K562 (cell line): ENCODE measurements at regions not wholly inside any gene's neighbourhood (a gene's known extent, or its start where the extent isn't known, plus 50 kb on each side); places are given as distances from the start of the nearest gene placed in this dataset.

Experiments
- ATAC-seq: fragments of 200-7000 bp; cut with Tn5 transposase; 3 replicates; pipeline ENCODE4 v1.9.1; 2020; ENCODE audit warnings: moderate library complexity
- BruUV-seq: library from RNA; stranded (reverse); fragments of 400-500 nt; replicated peaks from 2 replicates; lab custom pipeline; 2021; lab: Mats Ljungman, UMichigan
- CTCF ChIA-PET: fragments of 300-600 bp; formaldehyde crosslinking; extraction: SDS; loops from one replicate; lab custom pipeline; 2021; ENCODE audit warnings: low intra/inter-chr PET ratio; lab: Yijun Ruan, JAX
- POLR2A ChIA-PET: fragments of 300-600, 350-650 bp; sonication (Branson Sonifier 250); formaldehyde crosslinking; extraction: SDS; loops from one replicate; lab custom pipeline; 2021; ENCODE audit warnings: antibody characterized with exemption, inconsistent platforms; lab: Yijun Ruan, JAX
- DNase-seq, 4 experiments: peaks; one replicate each; pipeline versions ENCODE4 v3.0.0 to v3.0.0-alpha.2; 2011 to 2018; ENCODE audit warnings: low spot score in 3 of 4, mixed read lengths in 3 of 4; ENCODE audit errors: extremely low read depth in 1 of 4
- FAIRE-seq: peaks from 2 replicates; lab custom pipeline; 2011; peaks lifted over from hg19 to GRCh38; lab: Jason Lieb, UNC
- H2AFZ ChIP-seq: 2 replicates; pipeline ENCODE4 v1.6.0; 2011; ENCODE audit warnings: low read depth, low read length, control low read depth, inconsistent platforms
- H3K27ac ChIP-seq: fragments of 200-600 bp; 3 replicates; pipeline ENCODE4 v1.8.0; 2011; ENCODE audit warnings: low read depth, mild to moderate bottlenecking, control low read depth, inconsistent platforms, low read length, moderate library complexity, mixed read lengths; ENCODE audit errors: extremely low read depth
- H3K27me3 ChIP-seq, 2 experiments: fragments of 300-600 bp in 1 of 2; 2 replicates in 1 of 2; 3 replicates in 1 of 2; pipeline versions ENCODE4 v1.6.0 to v1.8.0; 2011; ENCODE audit warnings: inconsistent platforms in 2 of 2, low read length in 2 of 2, mild to moderate bottlenecking in 1 of 2, mixed read lengths in 1 of 2, moderate library complexity in 1 of 2; ENCODE audit not compliant: control insufficient read depth in 2 of 2, insufficient read depth in 2 of 2
- H3K36me3 ChIP-seq: fragments of 300-600 bp; 3 replicates; pipeline ENCODE4 v1.8.0; 2011; ENCODE audit warnings: mild to moderate bottlenecking, low read length, inconsistent platforms; ENCODE audit not compliant: control insufficient read depth, insufficient read depth
- H3K4me1 ChIP-seq, 2 experiments: fragments of 200-600 bp in 1 of 2; replicated peaks in 1 of 2; 2 replicates in 1 of 2; 3 replicates in 1 of 2; pipeline versions ENCODE4 v1.5.1 to v1.8.0; 2011; ENCODE audit warnings: inconsistent platforms in 2 of 2, low read length in 2 of 2, mild to moderate bottlenecking in 1 of 2, mixed read lengths in 1 of 2, moderate library complexity in 1 of 2; ENCODE audit not compliant: control insufficient read depth in 2 of 2, insufficient read depth in 2 of 2
- H3K4me2 ChIP-seq: 2 replicates; pipeline ENCODE4 v1.6.1; 2011; ENCODE audit warnings: low read length, control low read depth, inconsistent platforms, mixed read lengths; ENCODE audit not compliant: insufficient read depth
- H3K4me3 ChIP-seq: fragments of 200-600 bp; sonication (generic), shearing (Covaris generic); 2 replicates; pipeline ENCODE4 v1.5.1; 2016; ENCODE audit warnings: control low read depth, inconsistent platforms
- H3K79me2 ChIP-seq: fragments of 200-600 bp; 3 replicates; pipeline ENCODE4 v1.8.0; 2011; ENCODE audit warnings: low read length, inconsistent platforms; ENCODE audit not compliant: control insufficient read depth, insufficient read depth
- H3K9ac ChIP-seq, 2 experiments: 2 replicates each; pipeline versions ENCODE4 v1.6.0 to v1.6.1; 2011; ENCODE audit warnings: low read depth in 2 of 2, low read length in 2 of 2, control low read depth in 1 of 2, inconsistent platforms in 1 of 2, mild to moderate bottlenecking in 1 of 2, mixed read lengths in 1 of 2; ENCODE audit not compliant: insufficient read depth in 1 of 2
- H3K9me1 ChIP-seq: one replicate; pipeline ENCODE4 v1.6.0; 2011; ENCODE audit warnings: inconsistent platforms, mild to moderate bottlenecking, low read length, moderate library complexity; ENCODE audit not compliant: control insufficient read depth, insufficient read depth
- H3K9me3 ChIP-seq: replicated peaks from 2 replicates; pipeline ENCODE4 v1.5.1; 2011; ENCODE audit warnings: low read depth, low read length, inconsistent platforms; ENCODE audit not compliant: control insufficient read depth, insufficient read depth
- H4K20me1 ChIP-seq: replicated peaks from 2 replicates; pipeline ENCODE4 v1.6.1; 2011; ENCODE audit warnings: low read length, inconsistent platforms, mixed read lengths; ENCODE audit not compliant: control insufficient read depth, insufficient read depth
- ATF3 ChIP-seq, 2 experiments: fragments of 450-650 bp in 1 of 2; sonication (generic) in 1 of 2; formaldehyde crosslinking in 1 of 2; IDR thresholded peaks in 1 of 2; conservative IDR thresholded peaks in 1 of 2; 2 replicates each; pipeline versions ENCODE4 v1.6.1 to v1.8.1; 2016 to 2023; ENCODE audit warnings: mild to moderate bottlenecking in 2 of 2, moderate library complexity in 2 of 2, inconsistent platforms in 1 of 2, missing genetic modification reagents in 1 of 2
- CEBPG ChIP-seq, 3 experiments: fragments of 200-800 bp in 1 of 3; sonication (Bioruptor generic) in 1 of 3; sonication (generic) in 1 of 3; formaldehyde crosslinking in 1 of 3; IDR thresholded peaks in 2 of 3; conservative IDR thresholded peaks in 1 of 3; 2 replicates each; pipeline versions ENCODE4 v1.6.1 to v1.8.0; 2016 to 2022; ENCODE audit warnings: missing compliant biosample characterization in 2 of 3, missing genetic modification characterization in 2 of 3, mild to moderate bottlenecking in 1 of 3, missing genetic modification reagents in 1 of 3
- SMAD3 ChIP-seq: fragments of 450-650 bp; formaldehyde crosslinking; conservative IDR thresholded peaks from 2 replicates; pipeline ENCODE4 v1.4.0; 2020; ENCODE audit warnings: mild to moderate bottlenecking
- ZNF384 ChIP-seq: IDR thresholded peaks from 2 replicates; pipeline ENCODE4 v1.6.1; 2012; ENCODE audit warnings: low read depth, low read length, improper control_type of control experiment
- WGBS: fragments of 100-300 bp; shearing (Covaris generic); methylation state at CpG from one replicate; pipeline ENCODE4 v1.1.6; 2016; ENCODE audit warnings: low coverage, mixed read lengths; ENCODE audit not compliant: insufficient coverage; ENCODE audit errors: missing lambda C conversion rate; 5-methylcytosine and 5-hydroxymethylcytosine counted together
- in situ Hi-C: fragments of 300-500 bp; cut with MboI; formaldehyde crosslinking; loops from 4 replicates; pipeline ENCODE4 v1.15.0; 2018; ENCODE audit warnings: inconsistent platforms, mixed read lengths
- intact Hi-C: fragments of 100-400 bp; cut with micrococcal nuclease; formaldehyde crosslinking; loops from 2 replicates; pipeline ENCODE4 v1.14.2; 2022

GRCh38 chr16:7236824-7237410 lies 95.7 kb upstream of the RBFOX1 start:
- Histone ChIP-seq H3K9me3 (no peaks in the 10 kb centered on the region), H3K27me3 (no peaks in the 10 kb centered on the region; a peak in 1 of 5 replicates), H3K79me2 (no peaks in the 10 kb centered on the region)
- intact Hi-C loops = no loop called here
- TF ChIP-seq ATF3 (IDR thresholded peaks at IDR 0.05) = peak; percentile 71
- TF ChIP-seq ATF3 (CRISPR knock-in tag; conservative IDR thresholded peaks at IDR 0.05) = no peak
- no peak for TF ChIP-seq CEBPG (CRISPR knock-in tag; IDR thresholded peaks at IDR 0.05)
- peak; percentile 63 to 71 for TF ChIP-seq CEBPG (tag; conservative IDR thresholded peaks at IDR 0.05 in 1 of 2, IDR thresholded peaks at IDR 0.05 in 1 of 2)
- TF ChIP-seq ZNF384 = no peak
- TF ChIP-seq SMAD3 (CRISPR knock-in tag) = no peak
- TF ChIP-seq, all 486 proteins: peak for 2
- Histone ChIP-seq H3K4me3 (no peak overlapping the region), H3K36me3 (no peaks in the 10 kb centered on the region), H4K20me1 (no peaks in the 10 kb centered on the region), H3K9ac (no peak overlapping the region), H3K4me1 (no peaks in the 10 kb centered on the region), H3K4me2 (no peak overlapping the region), H3K9me1 (no peaks in the 10 kb centered on the region), H2AFZ (no peak overlapping the region), H3K27ac (no peak overlapping the region)
- no peak for FAIRE-seq
- no TSS peak for BruUV-seq
- in situ Hi-C loops = no loop called here
- WGBS = 0% methylated on average over 6 of the region's 6 CpGs
- ChIA-PET POLR2A (no interaction called here), CTCF (no interaction called here)
- no peak for ATAC-seq
- DNase-seq = no peak
